Fibroblast of lung (primary cell): ENCODE measurements at regions not wholly inside any gene's neighbourhood (a gene's known extent, or its start where the extent isn't known, plus 50 kb on each side); places are given as distances from the start of the nearest gene placed in this dataset.

ENCODE experiments used
- EZH2 ChIP-seq: IDR thresholded peaks from 2 replicates; pipeline ENCODE4 v1.5.1; 2012; ENCODE audit warnings: low read length, control low read depth, mild to moderate bottlenecking; ENCODE audit errors: missing control alignments
- TF ChIP-seq, protein P1 (sequence below), 2 donors: IDR thresholded peaks in 1 of 2; conservative IDR thresholded peaks in 1 of 2; 1 replicate in 1 of 2; 2 replicates in 1 of 2; pipeline ENCODE4 v1.5.1; 2011 to 2012; ENCODE audit warnings: low read length in 2 of 2, control low read depth in 1 of 2, inconsistent platforms in 1 of 2, low read depth in 1 of 2, mild to moderate bottlenecking in 1 of 2

DNA sequence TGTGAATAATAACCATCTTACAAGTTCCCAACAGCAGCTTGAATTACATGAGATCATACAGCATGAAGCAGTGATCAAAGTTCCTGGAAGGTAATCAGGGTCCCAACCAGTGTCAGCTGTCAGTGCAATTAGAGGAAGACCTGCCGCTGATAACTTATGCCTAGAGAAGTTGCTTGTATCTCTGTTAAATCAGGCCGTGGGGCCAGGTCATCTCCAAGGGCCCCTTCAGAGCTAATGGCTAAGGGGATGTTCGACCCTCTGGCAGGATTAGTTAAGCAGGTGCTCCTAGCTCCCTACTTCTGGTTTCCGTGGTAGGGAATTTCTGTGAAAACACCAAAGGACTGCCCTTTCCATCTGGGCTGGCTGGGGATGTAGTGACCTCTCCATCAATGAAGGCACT, 251.0 kb downstream of the FAM43A start:
- TF ChIP-seq, protein P1, sequence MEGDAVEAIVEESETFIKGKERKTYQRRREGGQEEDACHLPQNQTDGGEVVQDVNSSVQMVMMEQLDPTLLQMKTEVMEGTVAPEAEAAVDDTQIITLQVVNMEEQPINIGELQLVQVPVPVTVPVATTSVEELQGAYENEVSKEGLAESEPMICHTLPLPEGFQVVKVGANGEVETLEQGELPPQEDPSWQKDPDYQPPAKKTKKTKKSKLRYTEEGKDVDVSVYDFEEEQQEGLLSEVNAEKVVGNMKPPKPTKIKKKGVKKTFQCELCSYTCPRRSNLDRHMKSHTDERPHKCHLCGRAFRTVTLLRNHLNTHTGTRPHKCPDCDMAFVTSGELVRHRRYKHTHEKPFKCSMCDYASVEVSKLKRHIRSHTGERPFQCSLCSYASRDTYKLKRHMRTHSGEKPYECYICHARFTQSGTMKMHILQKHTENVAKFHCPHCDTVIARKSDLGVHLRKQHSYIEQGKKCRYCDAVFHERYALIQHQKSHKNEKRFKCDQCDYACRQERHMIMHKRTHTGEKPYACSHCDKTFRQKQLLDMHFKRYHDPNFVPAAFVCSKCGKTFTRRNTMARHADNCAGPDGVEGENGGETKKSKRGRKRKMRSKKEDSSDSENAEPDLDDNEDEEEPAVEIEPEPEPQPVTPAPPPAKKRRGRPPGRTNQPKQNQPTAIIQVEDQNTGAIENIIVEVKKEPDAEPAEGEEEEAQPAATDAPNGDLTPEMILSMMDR (conservative IDR thresholded peaks at IDR 0.05 in 1 of 2, IDR thresholded peaks at IDR 0.05 in 1 of 2; ENCODE audit: low read depth in 1 of 2, low read length in 2 of 2) = no peak
- TF ChIP-seq EZH2 = no peak
